Thoracic aorta (tissue), 2 donors: ENCODE measurements at regions not wholly inside any gene's neighbourhood (a gene's known extent, or its start where the extent isn't known, plus 50 kb on each side); places are given as distances from the start of the nearest gene placed in this dataset.

ENCODE experiments used
- ATAC-seq: fragments of 150-250 bp; one replicate; pipeline ENCODE4 v1.8.0; 2017; ENCODE audit warnings: low read depth; ENCODE audit not compliant: insufficient number of reproducible peaks, low FRiP score
- DNase-seq: peaks from one replicate; pipeline ENCODE4 v3.0.0-alpha.2; 2020; ENCODE audit warnings: low spot score
- H3K27ac ChIP-seq, 2 donors: fragments of 200-600 bp; sonication (generic); 1 replicate in 1 of 2; 2 replicates in 1 of 2; pipeline ENCODE4 v1.5.1; 2016; ENCODE audit warnings: mild to moderate bottlenecking in 2 of 2, moderate library complexity in 2 of 2
- H3K27me3 ChIP-seq: fragments of 200-600 bp; sonication (generic); replicated peaks from 2 replicates; pipeline ENCODE4 v1.6.0; 2016; ENCODE audit warnings: mild to moderate bottlenecking; ENCODE audit not compliant: insufficient read depth
- H3K36me3 ChIP-seq: fragments of 200-600 bp; sonication (generic); one replicate; pipeline ENCODE4 v1.5.1; 2016
- H3K4me1 ChIP-seq, 2 donors: fragments of 200-600 bp; sonication (generic); 1 replicate in 1 of 2; 2 replicates in 1 of 2; pipeline versions ENCODE4 v1.5.1 to v1.6.0; 2016; ENCODE audit warnings: low read depth in 2 of 2, mild to moderate bottlenecking in 1 of 2; ENCODE audit not compliant: control insufficient read depth in 1 of 2
- H3K4me3 ChIP-seq: fragments of 200-600 bp; sonication (generic); 2 replicates; pipeline ENCODE4 v1.5.1; 2016; ENCODE audit warnings: mild to moderate bottlenecking
- H3K9me3 ChIP-seq: fragments of 200-600 bp; sonication (generic); 2 replicates; pipeline ENCODE4 v1.5.1; 2016
- TF ChIP-seq, protein P1 (sequence below): fragments of 200-600 bp; sonication (generic); IDR thresholded peaks from one replicate; pipeline ENCODE4 v1.5.1; 2019; ENCODE audit warnings: antibody characterized with exemption

DNA sequence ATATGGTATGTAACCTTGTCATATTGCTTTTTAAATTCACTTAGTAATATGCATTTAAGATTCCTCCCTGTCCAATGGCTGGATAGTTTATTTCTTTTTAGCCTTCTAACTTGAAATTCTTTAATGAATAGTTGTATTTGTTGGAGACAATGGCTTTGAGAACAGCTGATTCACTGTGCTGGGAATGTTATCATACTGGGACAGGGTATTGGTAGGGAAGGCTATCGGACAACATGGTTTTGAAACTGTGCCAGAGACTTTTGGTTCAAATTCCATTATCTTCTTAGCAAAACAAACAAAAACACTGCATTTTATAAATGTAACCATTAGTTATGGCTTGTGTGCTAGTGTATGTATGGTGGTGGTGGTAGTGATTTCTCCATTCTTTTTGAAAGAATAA lies 517.1 kb upstream of the ANKRD30A start:
- no peaks in the 10 kb centered on the region for H3K27me3 ChIP-seq
- TF ChIP-seq, protein P1, sequence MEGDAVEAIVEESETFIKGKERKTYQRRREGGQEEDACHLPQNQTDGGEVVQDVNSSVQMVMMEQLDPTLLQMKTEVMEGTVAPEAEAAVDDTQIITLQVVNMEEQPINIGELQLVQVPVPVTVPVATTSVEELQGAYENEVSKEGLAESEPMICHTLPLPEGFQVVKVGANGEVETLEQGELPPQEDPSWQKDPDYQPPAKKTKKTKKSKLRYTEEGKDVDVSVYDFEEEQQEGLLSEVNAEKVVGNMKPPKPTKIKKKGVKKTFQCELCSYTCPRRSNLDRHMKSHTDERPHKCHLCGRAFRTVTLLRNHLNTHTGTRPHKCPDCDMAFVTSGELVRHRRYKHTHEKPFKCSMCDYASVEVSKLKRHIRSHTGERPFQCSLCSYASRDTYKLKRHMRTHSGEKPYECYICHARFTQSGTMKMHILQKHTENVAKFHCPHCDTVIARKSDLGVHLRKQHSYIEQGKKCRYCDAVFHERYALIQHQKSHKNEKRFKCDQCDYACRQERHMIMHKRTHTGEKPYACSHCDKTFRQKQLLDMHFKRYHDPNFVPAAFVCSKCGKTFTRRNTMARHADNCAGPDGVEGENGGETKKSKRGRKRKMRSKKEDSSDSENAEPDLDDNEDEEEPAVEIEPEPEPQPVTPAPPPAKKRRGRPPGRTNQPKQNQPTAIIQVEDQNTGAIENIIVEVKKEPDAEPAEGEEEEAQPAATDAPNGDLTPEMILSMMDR = no peak
- no peaks in the 10 kb centered on the region for H3K4me1 ChIP-seq
- H3K9me3 ChIP-seq = no peaks in the 10 kb centered on the region
- H3K27ac ChIP-seq = no peak overlapping the region
- no peaks in the 10 kb centered on the region for H3K36me3 ChIP-seq
- no peak for ATAC-seq
- DNase-seq = no peak
- H3K4me3 ChIP-seq = no peak overlapping the region

DNA sequence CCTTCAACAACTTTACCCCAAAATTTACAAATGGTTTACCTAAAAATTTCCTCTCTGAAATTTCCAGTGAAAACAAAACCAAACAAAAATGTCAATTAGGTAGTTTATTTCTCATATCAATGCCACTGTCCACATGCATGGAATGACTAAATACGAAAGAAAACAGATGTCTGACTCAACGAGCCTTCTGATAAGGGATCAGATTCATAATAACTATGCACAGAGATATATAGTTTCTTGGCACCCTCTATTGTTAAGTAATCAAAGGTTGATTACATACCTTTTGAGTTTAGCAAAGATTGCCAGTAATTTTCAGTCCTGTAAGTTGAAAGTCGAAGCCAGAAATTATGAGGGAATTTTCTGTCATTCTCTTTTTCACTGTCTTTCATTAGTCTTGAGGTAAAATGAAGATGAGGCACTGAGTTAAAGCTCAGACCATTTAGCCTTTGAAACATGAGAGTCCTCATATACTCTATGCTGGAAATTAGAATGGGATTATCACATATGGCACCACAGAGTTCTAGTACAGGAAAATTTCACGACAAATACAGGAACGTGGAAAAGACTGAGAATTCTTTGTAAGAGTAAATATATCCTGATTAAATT lies 519.1 kb upstream of the ANKRD30A start:
- Histone ChIP-seq H3K9me3 (no peaks in the 10 kb centered on the region), H3K27me3 (no peaks in the 10 kb centered on the region), H3K36me3 (no peaks in the 10 kb centered on the region), H3K27ac (no peak overlapping the region), H3K4me3 (no peak overlapping the region), H3K4me1 (no peaks in the 10 kb centered on the region)
- ATAC-seq = no peak
- TF ChIP-seq, protein P1 = no peak
- DNase-seq = no peak

DNA sequence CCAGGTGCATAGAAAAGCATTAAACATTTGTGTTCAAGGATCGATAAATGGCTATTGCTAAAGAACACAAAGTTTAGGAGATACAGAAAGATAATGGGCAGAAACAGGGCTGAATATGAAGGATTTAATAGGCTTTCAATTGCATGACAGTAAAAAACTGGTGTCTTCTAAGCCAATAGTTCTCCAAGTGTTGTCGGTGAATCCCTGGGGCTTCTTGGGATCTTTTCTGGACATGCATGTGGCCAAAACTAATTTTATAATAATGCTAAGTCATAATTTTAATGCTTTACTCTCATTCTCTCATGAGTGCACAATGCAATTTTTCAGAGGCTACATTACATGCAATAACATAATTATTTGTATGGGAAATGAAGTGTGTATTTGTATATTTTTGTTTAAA lies 521.1 kb upstream of the ANKRD30A start:
- TF ChIP-seq, protein P1 = no peak

DNA sequence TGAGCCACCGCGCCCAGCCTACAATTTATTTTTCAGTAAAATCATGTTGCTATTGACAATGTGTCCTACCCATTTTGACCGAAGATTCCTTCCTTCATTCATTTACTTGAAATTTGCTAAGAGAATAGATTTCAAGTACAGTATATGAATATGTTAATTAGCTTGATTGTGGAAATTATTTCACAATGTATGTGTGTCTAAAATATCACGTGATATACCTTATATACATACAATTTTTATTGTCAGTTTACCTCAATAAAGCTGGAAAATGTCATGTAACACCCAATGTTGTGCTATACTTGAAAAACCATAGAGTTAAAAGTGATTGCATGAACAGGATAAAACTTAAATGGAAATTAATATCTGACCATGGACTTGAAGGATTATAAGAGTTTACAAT lies 521.7 kb upstream of the ANKRD30A start:
- Histone ChIP-seq H3K4me3 (no peak overlapping the region), H3K27ac (no peak overlapping the region), H3K36me3 (no peaks in the 10 kb centered on the region), H3K27me3 (no peaks in the 10 kb centered on the region), H3K9me3 (no peaks in the 10 kb centered on the region), H3K4me1 (no peaks in the 10 kb centered on the region)
- TF ChIP-seq, protein P1 = no peak
- no peak for DNase-seq
- no peak for ATAC-seq

More for the DNA sequence above, 521.1 kb upstream of the ANKRD30A start:
- no peaks in the 10 kb centered on the region for H3K4me1 ChIP-seq
- H3K27ac ChIP-seq = no peak overlapping the region
- no peaks in the 10 kb centered on the region for H3K9me3 ChIP-seq
- DNase-seq (no peak), ATAC-seq (no peak)
- H3K27me3 ChIP-seq = no peaks in the 10 kb centered on the region
- H3K36me3 ChIP-seq = no peaks in the 10 kb centered on the region
- no peak overlapping the region for H3K4me3 ChIP-seq

DNA sequence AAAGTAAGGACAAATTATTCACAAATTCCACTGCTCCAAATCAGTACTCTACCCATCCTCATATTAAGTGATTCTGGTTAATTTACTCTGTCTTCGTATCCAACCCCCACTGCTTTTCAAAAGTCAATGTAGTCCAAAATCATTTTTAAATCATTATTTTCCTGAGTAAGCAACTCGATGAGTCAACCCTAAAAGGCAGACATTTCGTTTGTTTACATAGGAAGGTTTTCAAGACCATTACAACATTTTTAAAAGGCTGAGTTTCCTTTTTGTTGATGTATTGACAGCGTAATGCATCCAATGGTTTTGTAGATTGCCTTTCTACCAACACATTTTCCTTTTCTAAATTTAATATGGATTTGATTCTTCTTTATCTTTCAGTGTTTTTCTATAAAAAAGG lies 523.0 kb upstream of the ANKRD30A start:
- Histone ChIP-seq H3K4me1 (no peaks in the 10 kb centered on the region), H3K4me3 (no peak overlapping the region), H3K9me3 (no peaks in the 10 kb centered on the region), H3K27me3 (no peaks in the 10 kb centered on the region), H3K27ac (no peak overlapping the region), H3K36me3 (no peaks in the 10 kb centered on the region)
- ATAC-seq (no peak), DNase-seq (no peak)
- TF ChIP-seq, protein P1 = no peak
